Panc1 (cell line): ENCODE measurements at regions not wholly inside any gene's neighbourhood (a gene's known extent, or its start where the extent isn't known, plus 50 kb on each side); places are given as distances from the start of the nearest gene placed in this dataset.

ENCODE experiments used
- ATAC-seq: fragments of 200-7000 bp; cut with Tn5 transposase; 2 replicates; pipeline ENCODE4 v1.9.1; 2020; ENCODE audit warnings: mild to moderate bottlenecking, moderate library complexity
- BruUV-seq: library from RNA; stranded (reverse); fragments of 400-500 nt; replicated peaks from 2 replicates; lab custom pipeline; 2021; lab: Mats Ljungman, UMichigan
- CTCF ChIA-PET: fragments of 300-600 bp; sonication (Branson Sonifier 250); formaldehyde crosslinking; loops from one replicate; lab custom pipeline; 2022; ENCODE audit warnings: antibody characterized with exemption; lab: Charles Lee
- POLR2A ChIA-PET: fragments of 300-600 bp; sonication (Branson Sonifier 250); formaldehyde crosslinking; loops from one replicate; lab custom pipeline; 2022; ENCODE audit warnings: antibody characterized with exemption; lab: Charles Lee
- DNase-seq: peaks from one replicate; pipeline ENCODE4 v3.0.0-alpha.2; 2010; ENCODE audit warnings: low read depth, low spot score
- H3K27ac ChIP-seq: 2 replicates; pipeline ENCODE4 v1.5.1; 2011; ENCODE audit warnings: mild to moderate bottlenecking, low read length, inconsistent platforms
- H3K27me3 ChIP-seq: fragments of 200-500 bp; sonication (Bioruptor generic); 2 replicates; pipeline ENCODE4 v1.6.0; 2014; ENCODE audit warnings: low read length, inconsistent platforms; ENCODE audit not compliant: control insufficient read depth, insufficient read depth
- H3K36me3 ChIP-seq: fragments of 200-500 bp; sonication (Bioruptor generic); 2 replicates; pipeline ENCODE4 v1.5.1; 2014; ENCODE audit warnings: inconsistent platforms, mild to moderate bottlenecking, low read length, moderate library complexity; ENCODE audit not compliant: control insufficient read depth, insufficient read depth
- H3K4me1 ChIP-seq: 2 replicates; pipeline ENCODE4 v1.5.1; 2011; ENCODE audit warnings: inconsistent platforms, mild to moderate bottlenecking, low read length, moderate library complexity; ENCODE audit not compliant: control insufficient read depth, insufficient read depth
- H3K4me3 ChIP-seq, 2 experiments: 2 replicates each; pipeline ENCODE4 v1.5.1; 2011 to 2012; ENCODE audit warnings: low read depth in 2 of 2, low read length in 2 of 2, mild to moderate bottlenecking in 2 of 2, inconsistent platforms in 1 of 2, moderate library complexity in 1 of 2
- H3K9me3 ChIP-seq: fragments of 200-500 bp; sonication (Bioruptor generic); 2 replicates; pipeline ENCODE4 v1.5.1; 2014; ENCODE audit warnings: low read depth, mild to moderate bottlenecking, inconsistent platforms, low read length, moderate library complexity; ENCODE audit not compliant: control insufficient read depth, insufficient read depth
- CTCF ChIP-seq: fragments of 450-650 bp; IDR thresholded peaks from 2 replicates; pipeline ENCODE4 v1.5.1; 2017; ENCODE audit warnings: mild to moderate bottlenecking
- POLR2AphosphoS5 ChIP-seq: IDR thresholded peaks from 2 replicates; pipeline ENCODE4 v1.6.1; 2012; ENCODE audit warnings: mild to moderate bottlenecking, low read depth, low read length, moderate library complexity
- REST ChIP-seq, 2 experiments: IDR thresholded peaks; 2 replicates each; pipeline ENCODE4 v1.6.1; 2011 to 2012; ENCODE audit warnings: low read depth in 2 of 2, control low read depth in 1 of 2, low read length in 1 of 2, mild to moderate bottlenecking in 1 of 2, moderate library complexity in 1 of 2; ENCODE audit not compliant: insufficient read depth in 1 of 2
- SIN3A ChIP-seq: IDR thresholded peaks from 2 replicates; pipeline ENCODE4 v1.6.1; 2012; ENCODE audit warnings: low read depth, mild to moderate bottlenecking, low read length, moderate library complexity, borderline replicate concordance; ENCODE audit not compliant: insufficient read depth
- TCF7L2 ChIP-seq: IDR thresholded peaks from 2 replicates; pipeline ENCODE4 v1.6.1; 2011; ENCODE audit warnings: mild to moderate bottlenecking, low read depth, low read length, inconsistent platforms
- in situ Hi-C: cut with HindIII; loops from 2 replicates; pipeline ENCODE4 v1.10.0; 2016; ENCODE audit warnings: low sequenced_read_pairs, low pct_unique_long_range_greater_than_20kb
- intact Hi-C: fragments of 100-400 bp; cut with micrococcal nuclease; formaldehyde crosslinking; loops from one replicate; pipeline ENCODE4 v1.10.0; 2022; ENCODE audit not compliant: unreplicated experiment

DNA sequence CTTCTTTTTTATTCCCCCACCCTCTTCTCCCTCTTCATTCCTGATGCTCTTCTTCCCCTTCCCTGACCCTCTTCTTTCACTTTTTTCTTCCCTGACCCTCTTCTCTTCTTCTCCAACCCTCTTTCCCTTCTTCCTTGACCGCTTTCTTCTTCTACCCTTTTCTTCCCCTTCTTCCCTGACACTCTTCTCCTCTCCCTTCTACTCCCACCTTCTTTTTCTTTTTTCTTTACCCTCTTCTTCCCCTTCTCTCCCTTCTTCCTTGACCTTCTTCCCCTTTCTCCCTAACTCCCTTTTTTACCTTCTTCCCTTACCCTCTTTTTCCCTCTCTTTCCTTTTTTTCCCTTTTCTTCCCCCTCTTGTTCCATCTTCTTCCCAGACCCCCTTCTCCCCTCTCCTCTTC is 931.3 kb downstream of the UQCRFS1 start:
- in situ Hi-C loops (no loop called here), intact Hi-C loops (no loop called here)
- Histone ChIP-seq H3K4me1 (no peaks in the 10 kb centered on the region), H3K27me3 (no peaks in the 10 kb centered on the region), H3K27ac (no peak overlapping the region), H3K36me3 (no peaks in the 10 kb centered on the region), H3K9me3 (no peaks in the 10 kb centered on the region), H3K4me3 (no peak overlapping the region)
- ATAC-seq: no peak
- no TSS peak for BruUV-seq
- TF ChIP-seq REST (IDR thresholded peaks at IDR 0.05; ENCODE audit: insufficient read depth in 1 of 2, low read depth in 2 of 2, low read length in 1 of 2): no peak
- TF ChIP-seq CTCF: no peak
- no peak for TF ChIP-seq SIN3A
- no peak for TF ChIP-seq POLR2AphosphoS5
- TF ChIP-seq TCF7L2: no peak
- ChIA-PET CTCF (no interaction called here), POLR2A (no interaction called here)
- no peak for DNase-seq

DNA sequence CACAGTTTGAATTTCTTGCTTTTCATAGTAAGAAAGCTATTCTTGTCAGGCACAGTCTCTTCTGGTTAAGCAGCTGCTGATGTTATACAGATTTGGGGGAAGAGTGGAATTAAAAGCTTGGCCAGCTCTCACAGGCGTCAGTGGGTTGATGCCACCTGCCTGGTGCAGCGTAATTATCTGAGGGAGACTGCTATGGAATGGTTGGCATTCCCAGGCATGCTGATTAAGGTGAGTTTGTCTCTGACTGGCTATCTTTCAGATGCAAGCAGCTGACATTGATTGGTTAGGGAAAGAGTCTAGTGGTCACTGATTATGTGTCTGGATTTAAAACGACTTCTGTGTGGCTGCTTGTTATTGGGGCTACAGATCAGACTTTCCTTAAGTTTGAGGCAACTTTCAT is 948.4 kb downstream of the UQCRFS1 start:
- TF ChIP-seq SIN3A: no peak
- TF ChIP-seq TCF7L2: no peak
- TF ChIP-seq CTCF: no peak
- TF ChIP-seq REST (IDR thresholded peaks at IDR 0.05; ENCODE audit: insufficient read depth in 1 of 2, low read depth in 2 of 2, low read length in 1 of 2): no peak
- TF ChIP-seq POLR2AphosphoS5: no peak

More for the DNA sequence above, 948.4 kb downstream of the UQCRFS1 start:
- ChIA-PET POLR2A (no interaction called here), CTCF (no interaction called here)
- intact Hi-C loops: no loop called here
- Histone ChIP-seq H3K36me3 (no peaks in the 10 kb centered on the region), H3K9me3 (no peaks in the 10 kb centered on the region), H3K4me1 (no peaks in the 10 kb centered on the region), H3K4me3 (no peak overlapping the region), H3K27ac (no peak overlapping the region), H3K27me3 (peaks cover 3% of the 10 kb centered on the region; the same call in 1 of the 2 replicates)
- in situ Hi-C loops: no loop called here
- no TSS peak for BruUV-seq
- ATAC-seq: no peak
- no peak for DNase-seq
